CD4-positive, alpha-beta T cell (primary cell): ENCODE measurements at regions not wholly inside any gene's neighbourhood (a gene's known extent, or its start where the extent isn't known, plus 50 kb on each side); places are given as distances from the start of the nearest gene placed in this dataset.

Experiments used
- ATAC-seq: fragments of 200-7000 bp; cut with Tn5 transposase; one replicate; pipeline ENCODE4 v1.10.0; 2022; ENCODE audit warnings: mild to moderate bottlenecking; ENCODE audit not compliant: poor library complexity
- CTCF ChIA-PET: fragments of 350-600 bp; sonication (Branson Sonifier 250); formaldehyde crosslinking; loops from one replicate; lab custom pipeline; 2021; ENCODE audit warnings: antibody characterized with exemption, inconsistent platforms; lab: Charles Lee
- POLR2A ChIA-PET: fragments of 350-600 bp; sonication (Branson Sonifier 250); formaldehyde crosslinking; loops from one replicate; lab custom pipeline; 2021; ENCODE audit warnings: antibody characterized with exemption, inconsistent platforms; lab: Charles Lee
- DNase-seq, 14 experiments: peaks; one replicate each; pipeline ENCODE4 v3.0.0-alpha.2; 2013 to 2020; ENCODE audit warnings: mixed read lengths in 2 of 14
- H3K27ac ChIP-seq, 2 donors: one replicate each; pipeline versions ENCODE4 v1.5.1 to v1.7.0; 2013; ENCODE audit warnings: low read length in 2 of 2, low read depth in 1 of 2, mild to moderate bottlenecking in 1 of 2
- H3K27me3 ChIP-seq, 2 experiments: 1 replicate in 1 of 2; 2 replicates in 1 of 2; pipeline versions ENCODE4 v1.6.1 to v1.7.0; 2013; ENCODE audit warnings: low read length in 2 of 2, control low read depth in 1 of 2, mild to moderate bottlenecking in 1 of 2, moderate library complexity in 1 of 2; ENCODE audit not compliant: insufficient read depth in 2 of 2, control insufficient read depth in 1 of 2
- H3K36me3 ChIP-seq: one replicate; pipeline ENCODE4 v1.6.1; 2013; ENCODE audit warnings: low read length, control low read depth; ENCODE audit not compliant: insufficient read depth
- H3K4me1 ChIP-seq: one replicate; pipeline ENCODE4 v1.6.1; 2013; ENCODE audit warnings: low read length, control low read depth; ENCODE audit not compliant: insufficient read depth
- H3K4me3 ChIP-seq: one replicate; pipeline ENCODE4 v1.5.1; 2013; ENCODE audit warnings: mild to moderate bottlenecking, low read length, moderate library complexity
- H3K9me3 ChIP-seq, 2 experiments: 1 replicate in 1 of 2; 2 replicates in 1 of 2; pipeline versions ENCODE4 v1.6.1 to v1.7.0; 2013; ENCODE audit warnings: low read length in 2 of 2, mild to moderate bottlenecking in 2 of 2, control low read depth in 1 of 2, moderate library complexity in 1 of 2; ENCODE audit not compliant: control insufficient read depth in 1 of 2, insufficient read depth in 1 of 2
- H3K27ac Mint-ChIP-seq: one replicate; pipeline ENCODE4 v1.8.0; 2020; ENCODE audit warnings: mixed read lengths
- H3K27me3 Mint-ChIP-seq: one replicate; pipeline ENCODE4 v1.8.0; 2021; ENCODE audit warnings: mixed read lengths
- H3K36me3 Mint-ChIP-seq: one replicate; pipeline ENCODE4 v1.8.0; 2021; ENCODE audit warnings: low read depth, mixed read lengths
- H3K4me1 Mint-ChIP-seq: one replicate; pipeline ENCODE4 v1.8.0; 2021; ENCODE audit warnings: low read depth, mixed read lengths
- H3K4me3 Mint-ChIP-seq: one replicate; pipeline ENCODE4 v1.8.0; 2020; ENCODE audit warnings: mild to moderate bottlenecking, mixed read lengths
- H3K9me3 Mint-ChIP-seq: one replicate; pipeline ENCODE4 v1.8.0; 2020; ENCODE audit warnings: mixed read lengths
- CTCF ChIP-seq: fragments of 200-600 bp; IDR thresholded peaks from one replicate; pipeline ENCODE4 v1.8.0; 2022; ENCODE audit warnings: antibody characterized with exemption, mild to moderate bottlenecking
- intact Hi-C, 2 experiments: fragments of 100-400 bp; cut with DNase I in 1 of 2; cut with micrococcal nuclease in 1 of 2; formaldehyde crosslinking; loops; one replicate each; pipeline versions ENCODE4 v1.15.1 to v1.9.0; 2023 to 2025; cut with DNase I, micrococcal nuclease

GRCh38 chr12:93199831-93200236, 177.9 kb upstream of the NUDT4 start:
- no peak overlapping the region for H3K27ac ChIP-seq
- DNase-seq = no peak
- ChIA-PET CTCF (no interaction called here), POLR2A (no interaction called here)
- intact Hi-C loops = no loop called here
- ATAC-seq = no peak
- Mint-ChIP-seq H3K4me1 (no peaks in the 10 kb centered on the region), H3K27me3 (peaks cover 6% of the 10 kb centered on the region), H3K4me3 (no peak overlapping the region), H3K36me3 (no peaks in the 10 kb centered on the region), H3K9me3 (no peaks in the 10 kb centered on the region), H3K27ac (no peak overlapping the region)
- no peak for TF ChIP-seq CTCF
- H3K27me3 ChIP-seq = no peaks in the 10 kb centered on the region
- H3K36me3 ChIP-seq = no peaks in the 10 kb centered on the region
- H3K9me3 ChIP-seq = no peaks in the 10 kb centered on the region
- no peak overlapping the region for H3K4me3 ChIP-seq
- H3K4me1 ChIP-seq = no peaks in the 10 kb centered on the region

- CTCF ChIA-PET = no interaction called here
Measured at GRCh38 chr12:93200291-93200917, 177.3 kb upstream of the NUDT4 start.

GRCh38 chr12:93201990-93202389, 175.7 kb upstream of the NUDT4 start:
- DNase-seq (no peak), ATAC-seq (no peak)
- Mint-ChIP-seq H3K4me3 (no peak overlapping the region), H3K27me3 (peaks cover 6% of the 10 kb centered on the region), H3K9me3 (no peaks in the 10 kb centered on the region), H3K27ac (no peak overlapping the region), H3K4me1 (no peaks in the 10 kb centered on the region), H3K36me3 (no peaks in the 10 kb centered on the region)
- H3K27me3 ChIP-seq = no peaks in the 10 kb centered on the region
- no peak overlapping the region for H3K4me3 ChIP-seq
- CTCF ChIA-PET = no interaction called here
- H3K27ac ChIP-seq = no peak overlapping the region
- no peak for TF ChIP-seq CTCF
- no peaks in the 10 kb centered on the region for H3K9me3 ChIP-seq
- no peaks in the 10 kb centered on the region for H3K36me3 ChIP-seq
- POLR2A ChIA-PET = no interaction called here
- H3K4me1 ChIP-seq = no peaks in the 10 kb centered on the region
- intact Hi-C loops = no loop called here

More at GRCh38 chr12:93200291-93200917, 177.3 kb upstream of the NUDT4 start:
- H3K36me3 Mint-ChIP-seq = no peaks in the 10 kb centered on the region
- H3K4me1 Mint-ChIP-seq = no peaks in the 10 kb centered on the region
- no peaks in the 10 kb centered on the region for H3K4me1 ChIP-seq
- intact Hi-C loops = no loop called here
- no peaks in the 10 kb centered on the region for H3K27me3 ChIP-seq
- POLR2A ChIA-PET = no interaction called here
- ATAC-seq (no peak), DNase-seq (no peak)
- H3K4me3 Mint-ChIP-seq = no peak overlapping the region
- no peaks in the 10 kb centered on the region for H3K9me3 ChIP-seq
- H3K4me3 ChIP-seq = no peak overlapping the region
- TF ChIP-seq CTCF = no peak
- H3K9me3 Mint-ChIP-seq = no peaks in the 10 kb centered on the region
- no peaks in the 10 kb centered on the region for H3K36me3 ChIP-seq
- H3K27ac ChIP-seq = no peak overlapping the region
- peaks cover 6% of the 10 kb centered on the region for H3K27me3 Mint-ChIP-seq
- no peak overlapping the region for H3K27ac Mint-ChIP-seq
